ENCODE measurements at regions not wholly inside any gene's neighbourhood (a gene's known extent, or its start where the extent isn't known, plus 50 kb on each side); places are given as distances from the start of the nearest gene placed in this dataset.
"Not testable (repeated sequence)": the region's sequence is repeated elsewhere in the genome, so short reads cannot be mapped to it uniquely, and the experiment has no call there.

DNA sequence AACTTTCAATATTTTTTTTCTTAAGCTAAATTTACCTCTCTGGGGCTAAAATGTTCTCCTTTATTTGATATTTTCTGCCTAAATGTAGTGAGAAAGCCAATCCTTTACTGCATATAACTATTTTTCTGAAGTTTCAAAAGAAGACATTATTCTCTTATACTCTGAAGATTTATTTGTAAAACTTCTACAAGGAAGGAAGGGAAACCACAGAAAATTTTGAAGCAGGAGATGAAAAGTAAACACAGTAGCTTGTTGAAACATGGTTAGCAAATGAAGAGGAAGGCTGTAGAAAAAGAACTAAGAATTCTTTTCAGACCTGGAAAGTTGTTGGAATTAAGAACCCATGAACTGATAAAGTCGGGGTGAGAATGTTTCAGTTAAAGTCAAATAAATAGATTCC, 330.3 kb downstream of the HGF start:
- Histone ChIP-seq H3K4me1 (no peaks in the 10 kb centered on the region), H3K27me3 (no peaks in the 10 kb centered on the region), H3K36me3 (no peaks in the 10 kb centered on the region), H3K9me3 (no peaks in the 10 kb centered on the region), H3K4me3 (no peak overlapping the region), H3K27ac (no peak overlapping the region)
- DNase-seq (ENCODE audit: extremely low spot score in 2 of 2): no peak
- intact Hi-C loops (cut with DNase I): no loop called here
- TF ChIP-seq POLR2A (IDR thresholded peaks at IDR 0.05) (no peak), POLR2AphosphoS5 (IDR thresholded peaks at IDR 0.05; ENCODE audit: insufficient read depth in 1 of 2, low read depth in 1 of 2) (no peak)
- TF ChIP-seq, protein P1, sequence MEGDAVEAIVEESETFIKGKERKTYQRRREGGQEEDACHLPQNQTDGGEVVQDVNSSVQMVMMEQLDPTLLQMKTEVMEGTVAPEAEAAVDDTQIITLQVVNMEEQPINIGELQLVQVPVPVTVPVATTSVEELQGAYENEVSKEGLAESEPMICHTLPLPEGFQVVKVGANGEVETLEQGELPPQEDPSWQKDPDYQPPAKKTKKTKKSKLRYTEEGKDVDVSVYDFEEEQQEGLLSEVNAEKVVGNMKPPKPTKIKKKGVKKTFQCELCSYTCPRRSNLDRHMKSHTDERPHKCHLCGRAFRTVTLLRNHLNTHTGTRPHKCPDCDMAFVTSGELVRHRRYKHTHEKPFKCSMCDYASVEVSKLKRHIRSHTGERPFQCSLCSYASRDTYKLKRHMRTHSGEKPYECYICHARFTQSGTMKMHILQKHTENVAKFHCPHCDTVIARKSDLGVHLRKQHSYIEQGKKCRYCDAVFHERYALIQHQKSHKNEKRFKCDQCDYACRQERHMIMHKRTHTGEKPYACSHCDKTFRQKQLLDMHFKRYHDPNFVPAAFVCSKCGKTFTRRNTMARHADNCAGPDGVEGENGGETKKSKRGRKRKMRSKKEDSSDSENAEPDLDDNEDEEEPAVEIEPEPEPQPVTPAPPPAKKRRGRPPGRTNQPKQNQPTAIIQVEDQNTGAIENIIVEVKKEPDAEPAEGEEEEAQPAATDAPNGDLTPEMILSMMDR (IDR thresholded peaks at IDR 0.05): no peak

DNA sequence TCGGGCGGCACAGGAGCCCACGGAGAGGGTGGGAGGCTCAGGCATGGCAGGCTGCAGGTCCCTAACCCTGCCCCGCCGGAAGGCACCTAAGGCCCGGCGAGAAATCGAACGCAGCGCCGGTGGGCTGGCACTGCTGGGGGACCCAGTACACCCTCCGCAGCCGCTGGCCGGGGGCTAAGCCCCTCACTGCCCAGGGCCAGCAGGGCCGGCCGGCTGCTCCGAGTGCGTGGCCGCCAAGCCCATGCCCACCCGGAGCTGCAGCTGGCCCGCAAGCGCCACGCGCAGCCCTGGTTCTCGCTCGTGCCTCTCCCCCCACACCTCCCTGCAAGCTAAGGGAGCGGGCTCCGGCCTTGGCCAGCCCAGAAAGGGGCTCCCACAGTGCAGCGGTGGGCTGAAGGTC, 332.7 kb downstream of the HGF start:
- intact Hi-C loops (cut with DNase I); H3K4me1 ChIP-seq; H3K27ac ChIP-seq; H3K4me3 ChIP-seq; H3K9me3 ChIP-seq; H3K27me3 ChIP-seq; H3K36me3 ChIP-seq; DNase-seq (ENCODE audit: extremely low spot score in 2 of 2): not testable (repeated sequence)

DNA sequence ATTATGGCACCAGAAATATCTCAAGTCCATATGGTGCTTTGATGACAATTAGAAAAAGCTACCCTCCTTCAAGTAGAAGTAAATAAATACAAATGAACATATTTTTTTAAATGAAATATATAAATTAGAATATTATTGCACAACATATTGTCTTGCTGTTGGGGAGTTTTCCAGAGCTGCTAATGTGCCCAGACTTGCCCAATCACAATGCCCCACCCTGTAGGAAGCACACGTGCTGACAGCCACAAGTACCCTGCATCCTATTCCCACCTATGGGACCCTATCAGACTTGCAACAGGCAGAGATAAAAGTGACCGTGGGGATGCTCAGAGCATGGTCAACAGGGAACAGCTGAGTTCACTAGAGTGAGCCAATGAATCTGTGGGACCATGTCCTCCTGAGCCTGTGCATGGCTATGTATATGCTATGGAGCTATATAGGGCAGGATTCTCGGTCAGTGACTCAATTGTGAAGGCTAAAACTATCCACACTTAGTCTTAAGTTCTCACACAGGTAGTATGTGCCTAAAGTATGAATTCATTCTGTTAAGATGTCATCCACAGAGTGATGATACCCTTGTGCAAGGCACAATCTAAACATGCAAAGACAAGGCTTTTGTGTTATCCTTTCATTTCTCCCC, 336.0 kb downstream of the HGF start:
- H3K27ac ChIP-seq: no peak overlapping the region
- no peaks in the 10 kb centered on the region for H3K9me3 ChIP-seq
- H3K4me1 ChIP-seq: no peaks in the 10 kb centered on the region
- intact Hi-C loops (cut with DNase I): no loop called here
- no peaks in the 10 kb centered on the region for H3K27me3 ChIP-seq
- DNase-seq (ENCODE audit: extremely low spot score in 2 of 2): no peak
- H3K4me3 ChIP-seq: no peak overlapping the region
- H3K36me3 ChIP-seq: no peaks in the 10 kb centered on the region
- TF ChIP-seq POLR2A (IDR thresholded peaks at IDR 0.05) (no peak), POLR2AphosphoS5 (IDR thresholded peaks at IDR 0.05; ENCODE audit: insufficient read depth in 1 of 2, low read depth in 1 of 2) (no peak)
- TF ChIP-seq, protein P1 (IDR thresholded peaks at IDR 0.05): no peak

DNA sequence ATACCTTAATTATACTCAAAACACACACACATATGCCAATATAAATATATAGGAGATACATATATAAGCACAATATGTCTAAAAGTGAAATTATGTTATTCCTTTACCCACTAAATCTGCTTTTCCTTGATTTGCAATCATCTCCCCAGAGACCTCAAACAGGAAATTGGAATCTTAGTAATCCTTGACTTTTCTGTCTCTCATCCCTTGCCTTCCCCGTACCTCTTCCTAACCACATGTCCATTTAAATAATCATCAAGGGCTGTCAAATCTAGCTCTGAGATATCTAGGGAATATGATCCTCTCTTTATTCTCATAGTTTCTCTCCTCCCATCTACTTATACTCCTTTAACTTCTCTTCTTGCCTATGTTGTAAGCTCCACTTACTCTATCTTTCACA, 336.6 kb downstream of the HGF start:
- TF ChIP-seq POLR2AphosphoS5 (IDR thresholded peaks at IDR 0.05; ENCODE audit: insufficient read depth in 1 of 2, low read depth in 1 of 2): no peak
- no peak for TF ChIP-seq POLR2A (IDR thresholded peaks at IDR 0.05)
- TF ChIP-seq, protein P1 (IDR thresholded peaks at IDR 0.05): no peak
- intact Hi-C loops (cut with DNase I): no loop called here
- no peaks in the 10 kb centered on the region for H3K27me3 ChIP-seq
- H3K27ac ChIP-seq: no peak overlapping the region
- H3K9me3 ChIP-seq: no peaks in the 10 kb centered on the region
- no peaks in the 10 kb centered on the region for H3K4me1 ChIP-seq
- no peak overlapping the region for H3K4me3 ChIP-seq
- no peaks in the 10 kb centered on the region for H3K36me3 ChIP-seq
- no peak for DNase-seq (ENCODE audit: extremely low spot score in 2 of 2)

DNA sequence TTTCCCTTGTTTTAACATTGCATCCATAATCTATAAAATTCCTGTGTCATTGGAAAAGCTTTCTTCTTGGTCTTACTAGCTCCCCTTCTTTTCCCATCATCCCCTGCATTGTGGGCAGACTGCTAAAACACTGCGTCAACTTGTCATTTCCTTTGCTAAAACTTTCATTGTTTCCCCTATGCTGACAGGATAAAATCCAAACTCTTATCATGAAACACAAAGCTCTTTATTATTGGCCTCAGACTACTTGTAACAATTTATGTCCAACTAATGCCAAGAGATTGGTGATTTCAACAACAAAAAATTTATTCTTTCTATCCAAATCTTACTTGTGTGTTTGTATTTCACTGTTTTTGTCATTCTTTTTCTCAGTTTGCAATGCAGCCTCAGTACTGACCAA, 339.1 kb downstream of the HGF start:
- no peak for DNase-seq (ENCODE audit: extremely low spot score in 2 of 2)
- Histone ChIP-seq H3K27me3 (no peaks in the 10 kb centered on the region), H3K27ac (no peak overlapping the region), H3K4me3 (no peak overlapping the region), H3K9me3 (no peaks in the 10 kb centered on the region), H3K4me1 (no peaks in the 10 kb centered on the region), H3K36me3 (no peaks in the 10 kb centered on the region)
- no peak for TF ChIP-seq POLR2A (IDR thresholded peaks at IDR 0.05)
- no peak for TF ChIP-seq POLR2AphosphoS5 (IDR thresholded peaks at IDR 0.05; ENCODE audit: insufficient read depth in 1 of 2, low read depth in 1 of 2)
- TF ChIP-seq, protein P1 (IDR thresholded peaks at IDR 0.05): no peak
- intact Hi-C loops (cut with DNase I): no loop called here
